ENCODE measurements at regions not wholly inside any gene's neighbourhood (a gene's known extent, or its start where the extent isn't known, plus 50 kb on each side); places are given as distances from the start of the nearest gene placed in this dataset.

GRCh38 chr4:61143461-61143860, 56.7 kb upstream of the ADGRL3 start:
- TF ChIP-seq NFIC (IDR thresholded peaks at IDR 0.05) (no peak), EGR1 (IDR thresholded peaks at IDR 0.05) (no peak), CEBPB (IDR thresholded peaks at IDR 0.05) (no peak), TAF1 (IDR thresholded peaks at IDR 0.05; ENCODE audit: low read depth) (no peak), CREB1 (IDR thresholded peaks at IDR 0.05; ENCODE audit: low read depth) (no peak), TEAD4 (IDR thresholded peaks at IDR 0.05) (no peak), FOXM1 (IDR thresholded peaks at IDR 0.05; ENCODE audit: borderline replicate concordance, low read depth) (no peak), YY1 (IDR thresholded peaks at IDR 0.05; ENCODE audit: low read depth) (no peak), ZBTB7A (IDR thresholded peaks at IDR 0.05; ENCODE audit: low read depth) (no peak), EP300 (IDR thresholded peaks at IDR 0.05; ENCODE audit: borderline replicate concordance) (no peak), TCF12 (IDR thresholded peaks at IDR 0.05; ENCODE audit: low read depth) (no peak), RAD21 (IDR thresholded peaks at IDR 0.05; ENCODE audit: low read depth) (no peak)
- TF ChIP-seq, protein P1, sequence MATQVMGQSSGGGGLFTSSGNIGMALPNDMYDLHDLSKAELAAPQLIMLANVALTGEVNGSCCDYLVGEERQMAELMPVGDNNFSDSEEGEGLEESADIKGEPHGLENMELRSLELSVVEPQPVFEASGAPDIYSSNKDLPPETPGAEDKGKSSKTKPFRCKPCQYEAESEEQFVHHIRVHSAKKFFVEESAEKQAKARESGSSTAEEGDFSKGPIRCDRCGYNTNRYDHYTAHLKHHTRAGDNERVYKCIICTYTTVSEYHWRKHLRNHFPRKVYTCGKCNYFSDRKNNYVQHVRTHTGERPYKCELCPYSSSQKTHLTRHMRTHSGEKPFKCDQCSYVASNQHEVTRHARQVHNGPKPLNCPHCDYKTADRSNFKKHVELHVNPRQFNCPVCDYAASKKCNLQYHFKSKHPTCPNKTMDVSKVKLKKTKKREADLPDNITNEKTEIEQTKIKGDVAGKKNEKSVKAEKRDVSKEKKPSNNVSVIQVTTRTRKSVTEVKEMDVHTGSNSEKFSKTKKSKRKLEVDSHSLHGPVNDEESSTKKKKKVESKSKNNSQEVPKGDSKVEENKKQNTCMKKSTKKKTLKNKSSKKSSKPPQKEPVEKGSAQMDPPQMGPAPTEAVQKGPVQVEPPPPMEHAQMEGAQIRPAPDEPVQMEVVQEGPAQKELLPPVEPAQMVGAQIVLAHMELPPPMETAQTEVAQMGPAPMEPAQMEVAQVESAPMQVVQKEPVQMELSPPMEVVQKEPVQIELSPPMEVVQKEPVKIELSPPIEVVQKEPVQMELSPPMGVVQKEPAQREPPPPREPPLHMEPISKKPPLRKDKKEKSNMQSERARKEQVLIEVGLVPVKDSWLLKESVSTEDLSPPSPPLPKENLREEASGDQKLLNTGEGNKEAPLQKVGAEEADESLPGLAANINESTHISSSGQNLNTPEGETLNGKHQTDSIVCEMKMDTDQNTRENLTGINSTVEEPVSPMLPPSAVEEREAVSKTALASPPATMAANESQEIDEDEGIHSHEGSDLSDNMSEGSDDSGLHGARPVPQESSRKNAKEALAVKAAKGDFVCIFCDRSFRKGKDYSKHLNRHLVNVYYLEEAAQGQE (IDR thresholded peaks at IDR 0.05; ENCODE audit: low read depth): no peak
- TF ChIP-seq, protein P2, sequence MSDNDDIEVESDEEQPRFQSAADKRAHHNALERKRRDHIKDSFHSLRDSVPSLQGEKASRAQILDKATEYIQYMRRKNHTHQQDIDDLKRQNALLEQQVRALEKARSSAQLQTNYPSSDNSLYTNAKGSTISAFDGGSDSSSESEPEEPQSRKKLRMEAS (IDR thresholded peaks at IDR 0.05): no peak
- TF ChIP-seq, protein P3, sequence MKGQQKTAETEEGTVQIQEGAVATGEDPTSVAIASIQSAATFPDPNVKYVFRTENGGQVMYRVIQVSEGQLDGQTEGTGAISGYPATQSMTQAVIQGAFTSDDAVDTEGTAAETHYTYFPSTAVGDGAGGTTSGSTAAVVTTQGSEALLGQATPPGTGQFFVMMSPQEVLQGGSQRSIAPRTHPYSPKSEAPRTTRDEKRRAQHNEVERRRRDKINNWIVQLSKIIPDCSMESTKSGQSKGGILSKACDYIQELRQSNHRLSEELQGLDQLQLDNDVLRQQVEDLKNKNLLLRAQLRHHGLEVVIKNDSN (IDR thresholded peaks at IDR 0.05): no peak

DNA sequence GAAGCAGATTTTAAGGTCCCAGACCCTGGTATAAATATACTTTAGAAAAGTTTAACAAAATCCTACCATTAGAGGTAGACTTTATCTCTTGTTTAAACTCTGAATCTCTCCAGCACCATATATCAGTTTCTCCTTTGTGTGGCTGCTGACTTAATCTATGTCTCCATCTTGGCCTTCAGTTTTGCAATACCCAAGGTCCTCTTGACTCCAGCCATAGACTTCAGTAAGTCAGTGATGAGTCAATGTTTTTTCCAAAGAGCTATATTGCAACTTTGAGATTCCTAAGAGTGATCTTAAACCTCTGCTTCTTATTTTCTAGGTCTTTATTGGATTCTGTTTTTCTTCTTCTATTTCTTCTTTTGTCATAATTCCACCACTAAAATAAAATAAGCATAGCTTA, 50.8 kb upstream of the ADGRL3 start:
- no peak for TF ChIP-seq EP300 (IDR thresholded peaks at IDR 0.05; ENCODE audit: borderline replicate concordance)
- TF ChIP-seq NFIC (IDR thresholded peaks at IDR 0.05): no peak
- TF ChIP-seq, protein P2 (IDR thresholded peaks at IDR 0.05): no peak
- no peak for TF ChIP-seq EGR1 (IDR thresholded peaks at IDR 0.05)
- no peak for TF ChIP-seq TAF1 (IDR thresholded peaks at IDR 0.05; ENCODE audit: low read depth)
- no peak for TF ChIP-seq TEAD4 (IDR thresholded peaks at IDR 0.05)
- no peak for TF ChIP-seq TCF12 (IDR thresholded peaks at IDR 0.05; ENCODE audit: low read depth)
- TF ChIP-seq CREB1 (IDR thresholded peaks at IDR 0.05; ENCODE audit: low read depth): no peak
- TF ChIP-seq YY1 (IDR thresholded peaks at IDR 0.05; ENCODE audit: low read depth): no peak
- TF ChIP-seq, protein P1 (IDR thresholded peaks at IDR 0.05; ENCODE audit: low read depth): no peak
- no peak for TF ChIP-seq FOXM1 (IDR thresholded peaks at IDR 0.05; ENCODE audit: borderline replicate concordance, low read depth)
- TF ChIP-seq, protein P3 (IDR thresholded peaks at IDR 0.05): no peak
- no peak for TF ChIP-seq RAD21 (IDR thresholded peaks at IDR 0.05; ENCODE audit: low read depth)
- no peak for TF ChIP-seq CEBPB (IDR thresholded peaks at IDR 0.05)
- TF ChIP-seq ZBTB7A (IDR thresholded peaks at IDR 0.05; ENCODE audit: low read depth): no peak

All from Ishikawa (cell line).